ENCODE measurements at regions not wholly inside any gene's neighbourhood (a gene's known extent, or its start where the extent isn't known, plus 50 kb on each side); places are given as distances from the start of the nearest gene placed in this dataset.
"Not testable (repeated sequence)": the region's sequence is repeated elsewhere in the genome, so short reads cannot be mapped to it uniquely, and the experiment has no call there.

- not testable (repeated sequence) for TF ChIP-seq ZNF830 (CRISPR knock-in tag; IDR thresholded peaks at IDR 0.05); CBFB (CRISPR knock-in tag; IDR thresholded peaks at IDR 0.05); GATA2 (CRISPR knock-in tag; IDR thresholded peaks at IDR 0.05); CTCF (IDR thresholded peaks at IDR 0.05 in 2 of 3, conservative IDR thresholded peaks at IDR 0.05 in 1 of 3; ENCODE audit: insufficient read depth in 2 of 3, low read depth in 1 of 3, low read length in 3 of 3); FOXO4 (CRISPR knock-in tag; IDR thresholded peaks at IDR 0.05); HMG20B (CRISPR knock-in tag; IDR thresholded peaks at IDR 0.05); POLR2AphosphoS5 (IDR thresholded peaks at IDR 0.05; ENCODE audit: control insufficient read depth, insufficient read depth, low read depth, low read length); SMAD1 (IDR thresholded peaks at IDR 0.05; ENCODE audit: low read depth, low read length, partially characterized antibody); ZNF316 (IDR thresholded peaks at IDR 0.05); ATF2 (CRISPR knock-in tag; IDR thresholded peaks at IDR 0.05); MAZ (CRISPR knock-in tag; conservative IDR thresholded peaks at IDR 0.05 in 1 of 2, IDR thresholded peaks at IDR 0.05 in 1 of 2); ZZZ3 (IDR thresholded peaks at IDR 0.05)
Measured at GRCh38 chr4:131726940-131727339, 1422.2 kb upstream of the PCDH10 start.
